GM12864 (cell line): ENCODE measurements at regions not wholly inside any gene's neighbourhood (a gene's known extent, or its start where the extent isn't known, plus 50 kb on each side); places are given as distances from the start of the nearest gene placed in this dataset.

ENCODE experiments used
- DNase-seq: peaks from one replicate; pipeline ENCODE4 v3.0.0-alpha.2; 2011; ENCODE audit warnings: low read depth
- H3K4me3 ChIP-seq: 2 replicates; pipeline ENCODE4 v1.5.1; 2011; ENCODE audit warnings: mild to moderate bottlenecking, low read depth, low read length, control low read depth
- TF ChIP-seq, protein P1 (sequence below): IDR thresholded peaks from 2 replicates; pipeline ENCODE4 v1.5.1; 2011; ENCODE audit warnings: low read depth, mild to moderate bottlenecking, moderate library complexity, low read length, control low read depth, inconsistent platforms; ENCODE audit errors: missing control alignments

DNA sequence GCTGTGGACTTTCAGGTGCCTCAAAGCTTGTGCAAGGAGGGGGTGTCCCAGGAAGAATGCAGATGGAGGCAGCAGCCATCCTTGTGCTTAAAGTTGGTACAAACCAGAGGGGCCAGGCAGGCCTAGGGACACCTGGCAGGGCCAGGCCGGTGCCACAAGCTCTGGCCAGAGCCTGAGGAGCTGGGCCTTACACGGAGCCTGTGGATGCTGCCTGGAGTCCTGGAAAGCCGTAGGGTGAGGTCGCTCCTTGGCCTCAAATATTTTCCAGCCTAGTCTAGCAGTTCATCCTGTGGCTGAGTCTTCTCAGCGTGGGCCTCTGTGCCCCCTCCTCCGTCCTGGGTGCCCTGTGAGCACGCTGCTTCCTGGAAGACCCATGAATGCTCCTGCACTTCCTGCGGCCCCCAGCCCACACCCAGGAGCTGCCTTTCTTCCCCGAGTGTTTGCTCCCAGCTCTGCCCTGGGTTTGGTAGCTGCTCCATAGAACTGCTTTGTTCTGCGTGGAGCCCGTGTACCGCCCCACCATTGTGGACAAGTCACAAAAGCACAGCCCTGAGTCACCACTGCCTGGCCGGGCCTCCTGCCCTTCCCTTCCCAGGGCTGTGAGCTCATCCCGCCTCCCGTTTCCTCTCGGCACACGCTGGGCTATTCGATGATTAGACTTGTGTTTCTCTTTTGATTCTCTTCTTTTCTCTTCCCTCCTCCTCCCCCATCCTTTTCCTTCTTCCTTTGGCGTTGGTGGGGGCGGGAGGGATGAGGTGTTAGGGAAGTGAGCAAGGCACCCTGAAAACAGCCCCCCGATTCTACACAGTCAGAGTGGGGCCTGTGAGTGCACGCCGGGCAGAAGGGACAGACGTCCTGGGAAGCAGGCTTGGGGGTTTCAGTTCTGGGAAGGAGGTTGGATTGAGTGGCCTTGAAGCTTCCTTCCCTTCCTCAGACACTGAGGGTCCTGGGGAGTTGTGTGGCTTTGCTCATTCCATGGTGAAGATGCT, 73.2 kb upstream of the SHH start:
- TF ChIP-seq, protein P1, sequence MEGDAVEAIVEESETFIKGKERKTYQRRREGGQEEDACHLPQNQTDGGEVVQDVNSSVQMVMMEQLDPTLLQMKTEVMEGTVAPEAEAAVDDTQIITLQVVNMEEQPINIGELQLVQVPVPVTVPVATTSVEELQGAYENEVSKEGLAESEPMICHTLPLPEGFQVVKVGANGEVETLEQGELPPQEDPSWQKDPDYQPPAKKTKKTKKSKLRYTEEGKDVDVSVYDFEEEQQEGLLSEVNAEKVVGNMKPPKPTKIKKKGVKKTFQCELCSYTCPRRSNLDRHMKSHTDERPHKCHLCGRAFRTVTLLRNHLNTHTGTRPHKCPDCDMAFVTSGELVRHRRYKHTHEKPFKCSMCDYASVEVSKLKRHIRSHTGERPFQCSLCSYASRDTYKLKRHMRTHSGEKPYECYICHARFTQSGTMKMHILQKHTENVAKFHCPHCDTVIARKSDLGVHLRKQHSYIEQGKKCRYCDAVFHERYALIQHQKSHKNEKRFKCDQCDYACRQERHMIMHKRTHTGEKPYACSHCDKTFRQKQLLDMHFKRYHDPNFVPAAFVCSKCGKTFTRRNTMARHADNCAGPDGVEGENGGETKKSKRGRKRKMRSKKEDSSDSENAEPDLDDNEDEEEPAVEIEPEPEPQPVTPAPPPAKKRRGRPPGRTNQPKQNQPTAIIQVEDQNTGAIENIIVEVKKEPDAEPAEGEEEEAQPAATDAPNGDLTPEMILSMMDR = no peak
- no peak overlapping the region for H3K4me3 ChIP-seq
- no peak for DNase-seq

DNA sequence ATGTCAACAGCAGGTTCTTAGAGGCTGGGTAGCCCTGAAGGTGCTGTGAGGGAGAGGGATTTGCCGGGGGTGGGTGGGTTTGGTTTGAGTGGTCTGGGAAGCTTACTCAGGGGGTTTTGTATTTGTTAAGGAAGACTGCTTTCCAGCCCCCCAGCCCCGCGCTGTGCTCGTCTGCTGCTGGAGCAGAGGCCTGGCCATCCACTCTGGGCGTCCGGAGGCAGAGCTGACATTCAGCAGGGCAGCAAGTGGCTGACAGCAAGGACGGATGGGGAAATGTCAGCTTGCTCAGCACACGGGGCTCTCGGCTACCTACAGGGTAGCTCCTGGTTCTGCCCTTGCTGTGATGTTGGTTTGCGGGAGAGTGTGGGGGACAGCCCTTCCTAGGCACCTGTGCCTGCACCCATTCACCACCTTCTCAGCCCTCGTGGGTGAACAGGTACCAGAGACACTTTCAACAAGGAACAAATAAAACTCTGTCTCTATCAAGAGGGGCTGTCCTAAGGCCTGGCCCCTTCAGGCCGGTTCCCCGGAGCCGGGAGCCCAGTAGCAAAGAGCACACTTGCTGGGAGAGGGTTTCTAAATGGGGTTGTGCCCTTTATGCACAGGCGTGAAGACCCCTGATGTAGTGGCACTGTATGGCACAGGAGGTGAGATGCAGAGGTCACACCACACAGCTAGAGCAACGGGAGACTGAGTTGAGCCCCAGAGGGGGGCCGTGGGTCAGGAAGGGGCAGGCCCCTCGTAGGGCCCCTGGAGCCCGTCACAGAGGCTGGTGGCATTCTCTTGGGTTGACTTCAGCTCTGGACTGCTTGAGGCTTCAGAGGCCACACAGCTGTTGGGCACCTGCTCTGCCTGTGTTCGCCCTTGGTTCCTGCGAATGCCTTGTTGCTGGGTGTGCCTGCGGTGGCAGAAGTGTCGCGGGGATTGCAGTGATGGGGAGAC, 72.2 kb upstream of the SHH start:
- H3K4me3 ChIP-seq = no peak overlapping the region
- no peak for DNase-seq
- TF ChIP-seq, protein P1 = no peak

DNA sequence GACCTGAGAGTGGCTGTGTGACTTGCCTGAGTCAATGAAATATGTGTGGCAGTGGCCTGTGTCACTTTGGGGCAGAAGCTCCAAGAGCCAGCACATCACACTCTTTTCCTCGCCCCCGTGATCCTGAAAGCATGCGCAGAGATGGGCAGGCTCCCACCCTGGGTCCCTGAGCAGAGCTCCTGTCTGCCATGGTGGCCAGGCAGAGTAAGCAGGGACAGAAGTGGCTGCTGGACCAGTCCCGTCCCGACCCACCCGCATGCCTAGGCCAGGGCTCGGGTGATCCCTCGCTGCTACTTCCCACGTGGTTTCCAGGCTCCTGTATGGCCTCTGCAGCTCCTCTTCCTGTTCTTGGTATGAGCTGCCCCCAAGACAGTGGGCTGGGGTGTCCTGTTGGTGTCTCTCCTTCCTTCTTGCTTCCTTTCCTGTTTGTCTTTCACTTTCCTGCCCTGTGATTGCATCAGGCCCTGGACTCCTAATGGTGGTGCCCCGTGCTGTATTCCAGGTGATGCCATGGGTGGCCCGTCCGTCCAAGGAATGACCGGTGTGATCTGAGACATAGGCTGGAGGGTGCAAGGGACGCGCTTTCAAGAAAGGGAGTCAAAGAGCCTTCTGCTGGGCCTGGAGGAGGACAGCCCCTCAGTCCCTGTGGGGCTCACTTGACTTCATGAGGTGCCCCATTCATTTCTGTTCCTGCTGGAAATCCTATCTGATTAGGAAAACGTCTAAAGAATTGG, 71.4 kb upstream of the SHH start:
- TF ChIP-seq, protein P1 = no peak
- no peak for DNase-seq
- no peak overlapping the region for H3K4me3 ChIP-seq

DNA sequence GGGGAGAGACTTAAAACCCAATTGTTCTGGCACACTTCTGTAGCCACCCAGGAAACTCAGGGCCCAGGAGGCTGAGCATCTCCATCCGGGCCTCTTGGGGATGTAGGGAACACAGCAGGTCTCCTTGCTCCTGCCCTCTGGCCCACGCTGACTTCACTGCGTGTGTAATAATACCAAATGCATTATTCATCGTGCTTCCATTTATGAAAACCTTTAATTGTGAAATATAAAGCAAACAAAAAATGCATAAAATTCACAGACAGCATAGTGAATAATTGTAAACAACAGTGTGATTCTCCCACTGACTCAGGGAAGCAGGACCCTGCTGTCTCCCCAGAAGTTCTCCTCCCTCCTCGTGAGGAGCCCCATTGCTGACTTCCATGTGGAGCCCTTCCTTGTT, 70.3 kb upstream of the SHH start:
- no peak for DNase-seq
- H3K4me3 ChIP-seq = no peak overlapping the region
- TF ChIP-seq, protein P1 = no peak

DNA sequence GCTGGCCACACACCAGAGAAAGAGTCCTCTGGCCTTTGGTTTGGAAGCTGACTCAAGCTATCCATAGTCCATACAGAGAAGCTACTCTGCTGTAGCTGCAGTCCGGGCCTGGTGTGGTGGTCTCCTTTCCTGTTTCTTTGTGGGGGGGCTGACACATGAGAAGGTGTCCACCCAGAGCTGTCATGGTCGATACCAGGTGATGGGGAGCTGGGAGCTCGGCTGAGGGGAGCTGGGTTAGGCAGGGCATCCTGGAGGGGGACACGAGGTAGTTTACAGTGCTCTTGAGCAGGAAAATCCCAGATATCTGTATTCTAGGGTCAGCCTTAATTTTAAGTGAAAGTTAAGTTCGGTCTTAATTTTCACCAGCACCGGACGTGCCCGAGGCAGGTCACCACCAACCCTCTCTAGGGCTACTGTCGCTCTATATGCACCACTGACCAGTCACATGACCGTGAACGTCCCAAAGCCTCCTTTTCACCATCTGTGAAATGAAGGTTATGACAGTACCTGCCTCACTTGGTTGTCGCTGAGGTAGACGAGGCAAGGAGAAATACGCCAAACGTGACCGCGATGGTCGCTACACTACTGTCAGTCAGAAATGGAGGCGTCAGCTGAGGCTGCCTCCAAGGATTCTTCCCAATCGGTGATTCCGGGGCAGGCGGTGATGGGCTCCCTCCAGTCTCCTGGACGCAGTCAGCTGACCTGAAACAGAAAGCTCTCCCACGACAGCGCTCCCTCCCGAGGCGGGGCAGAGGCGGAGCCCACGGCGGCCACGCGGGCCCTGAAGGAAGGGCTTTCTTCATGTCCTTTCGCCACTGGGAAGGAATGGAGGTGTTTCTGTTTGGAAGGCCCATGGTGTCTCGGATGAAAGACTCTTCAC, 69.4 kb upstream of the SHH start:
- no peak overlapping the region for H3K4me3 ChIP-seq
- TF ChIP-seq, protein P1 = no peak
- DNase-seq = no peak
